ENCODE measurements at regions not wholly inside any gene's neighbourhood (a gene's known extent, or its start where the extent isn't known, plus 50 kb on each side); places are given as distances from the start of the nearest gene placed in this dataset.

GRCh38 chr1:118503752-118504151 is 318.7 kb upstream of the SPAG17 start:
- intact Hi-C loops (cut with DNase I): no loop called here
- Histone ChIP-seq H3K36me3 (no peaks in the 10 kb centered on the region), H3K4me3 (no peak overlapping the region), H3K27ac (no peak overlapping the region), H3K27me3 (no peaks in the 10 kb centered on the region), H3K4me1 (no peaks in the 10 kb centered on the region), H3K9me3 (no peaks in the 10 kb centered on the region)
- TF ChIP-seq CTCF (IDR thresholded peaks at IDR 0.05) (no peak), POLR2A (IDR thresholded peaks at IDR 0.05) (no peak)
- DNase-seq: no peak

DNA sequence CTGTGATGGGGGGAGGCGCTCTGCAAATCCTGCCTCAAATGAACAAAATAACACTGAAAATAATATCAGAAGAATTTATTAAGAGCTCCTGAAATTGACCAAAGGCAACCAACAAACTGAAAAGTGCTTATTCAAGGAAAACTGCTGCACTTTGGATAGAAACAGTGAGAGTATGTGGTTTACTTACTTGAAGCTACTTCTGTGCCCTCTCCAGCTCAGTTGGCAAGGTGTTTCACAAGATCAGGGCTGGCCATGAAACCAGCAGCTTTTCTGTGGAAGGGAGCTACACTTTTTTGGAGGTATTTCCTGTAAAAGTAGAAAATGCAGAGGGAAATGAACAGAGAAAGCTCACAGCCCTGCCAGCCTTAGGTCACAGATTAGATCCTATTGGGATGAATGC is 310.0 kb upstream of the SPAG17 start:
- Histone ChIP-seq H3K27me3 (no peaks in the 10 kb centered on the region), H3K4me3 (no peak overlapping the region), H3K27ac (no peak overlapping the region), H3K9me3 (no peaks in the 10 kb centered on the region), H3K36me3 (no peaks in the 10 kb centered on the region), H3K4me1 (no peaks in the 10 kb centered on the region)
- no peak for DNase-seq
- intact Hi-C loops (cut with DNase I): no loop called here
- WGBS, 2 donors: 86 to 89% methylated on average over 1 of the region's 1 CpG
- TF ChIP-seq POLR2A (IDR thresholded peaks at IDR 0.05): no peak
- TF ChIP-seq CTCF (IDR thresholded peaks at IDR 0.05): no peak

DNA sequence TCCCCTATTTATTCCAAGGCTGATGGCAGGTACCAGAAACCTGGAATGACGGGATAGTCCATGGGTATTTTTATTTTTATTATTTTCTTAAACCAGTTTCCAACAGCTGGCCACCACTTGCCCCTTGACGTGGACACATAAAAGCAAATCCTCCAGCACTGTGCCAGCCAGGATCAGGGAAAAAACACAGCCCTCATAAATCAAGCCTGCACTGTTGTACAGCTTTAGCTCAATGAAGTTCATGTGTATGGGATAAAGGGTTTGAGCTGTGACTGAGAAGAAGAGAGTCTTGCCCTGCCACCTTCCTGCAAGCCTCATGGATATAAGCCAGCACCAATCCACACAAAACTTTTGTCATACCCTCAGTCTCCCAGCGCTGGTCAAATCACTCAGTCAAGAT is 303.8 kb upstream of the SPAG17 start:
- TF ChIP-seq POLR2A (IDR thresholded peaks at IDR 0.05) (no peak), CTCF (IDR thresholded peaks at IDR 0.05) (no peak)
- H3K9me3 ChIP-seq: no peaks in the 10 kb centered on the region
- H3K4me3 ChIP-seq: no peak overlapping the region
- H3K27me3 ChIP-seq: no peaks in the 10 kb centered on the region
- intact Hi-C loops (cut with DNase I): no loop called here
- 56 to 65% methylated on average over 2 to 3 of the region's 3 CpGs for WGBS, 2 donors
- DNase-seq: no peak
- no peaks in the 10 kb centered on the region for H3K36me3 ChIP-seq
- H3K27ac ChIP-seq: no peak overlapping the region
- H3K4me1 ChIP-seq: peaks cover 0 to 8% (median 0%) of the 10 kb centered on the region in 3 donors

GRCh38 chr1:118487932-118488331 is 302.9 kb upstream of the SPAG17 start:
- H3K4me3 ChIP-seq: no peak overlapping the region
- H3K36me3 ChIP-seq: no peaks in the 10 kb centered on the region
- TF ChIP-seq POLR2A (IDR thresholded peaks at IDR 0.05) (no peak), CTCF (IDR thresholded peaks at IDR 0.05) (no peak)
- H3K4me1 ChIP-seq: peaks cover 0 to 8% (median 0%) of the 10 kb centered on the region in 3 donors
- H3K9me3 ChIP-seq: no peaks in the 10 kb centered on the region
- no peak overlapping the region for H3K27ac ChIP-seq
- no peaks in the 10 kb centered on the region for H3K27me3 ChIP-seq
- no peak for DNase-seq
- 20 to 26% methylated on average over 2 of the region's 2 CpGs for WGBS, 2 donors
- intact Hi-C loops (cut with DNase I): no loop called here

- TF ChIP-seq CTCF (IDR thresholded peaks at IDR 0.05) (no peak), POLR2A (IDR thresholded peaks at IDR 0.05) (no peak)
- Histone ChIP-seq H3K9me3 (no peaks in the 10 kb centered on the region), H3K36me3 (no peaks in the 10 kb centered on the region), H3K27me3 (no peaks in the 10 kb centered on the region), H3K4me1 (peaks cover 0 to 8% (median 0%) of the 10 kb centered on the region in 3 donors), H3K4me3 (no peak overlapping the region), H3K27ac (no peak overlapping the region)
- 58% methylated on average over 5 of the region's 5 CpGs for WGBS, 2 donors
- no peak for DNase-seq
- intact Hi-C loops (cut with DNase I): no loop called here
Observed at GRCh38 chr1:118487091-118487490, 302.1 kb upstream of the SPAG17 start.

Data from esophagus squamous epithelium (tissue), 5 donors.